ENCODE measurements at regions not wholly inside any gene's neighbourhood (a gene's known extent, or its start where the extent isn't known, plus 50 kb on each side); places are given as distances from the start of the nearest gene placed in this dataset.

- TF ChIP-seq POLR2AphosphoS5 (IDR thresholded peaks at IDR 0.05; ENCODE audit: low read depth, low read length) (no peak), TAF1 (IDR thresholded peaks at IDR 0.05; ENCODE audit: borderline replicate concordance, insufficient read depth, low read length) (no peak), SIN3A (IDR thresholded peaks at IDR 0.05; ENCODE audit: borderline replicate concordance, insufficient read depth, low read length) (no peak)
- TF ChIP-seq, protein P1, sequence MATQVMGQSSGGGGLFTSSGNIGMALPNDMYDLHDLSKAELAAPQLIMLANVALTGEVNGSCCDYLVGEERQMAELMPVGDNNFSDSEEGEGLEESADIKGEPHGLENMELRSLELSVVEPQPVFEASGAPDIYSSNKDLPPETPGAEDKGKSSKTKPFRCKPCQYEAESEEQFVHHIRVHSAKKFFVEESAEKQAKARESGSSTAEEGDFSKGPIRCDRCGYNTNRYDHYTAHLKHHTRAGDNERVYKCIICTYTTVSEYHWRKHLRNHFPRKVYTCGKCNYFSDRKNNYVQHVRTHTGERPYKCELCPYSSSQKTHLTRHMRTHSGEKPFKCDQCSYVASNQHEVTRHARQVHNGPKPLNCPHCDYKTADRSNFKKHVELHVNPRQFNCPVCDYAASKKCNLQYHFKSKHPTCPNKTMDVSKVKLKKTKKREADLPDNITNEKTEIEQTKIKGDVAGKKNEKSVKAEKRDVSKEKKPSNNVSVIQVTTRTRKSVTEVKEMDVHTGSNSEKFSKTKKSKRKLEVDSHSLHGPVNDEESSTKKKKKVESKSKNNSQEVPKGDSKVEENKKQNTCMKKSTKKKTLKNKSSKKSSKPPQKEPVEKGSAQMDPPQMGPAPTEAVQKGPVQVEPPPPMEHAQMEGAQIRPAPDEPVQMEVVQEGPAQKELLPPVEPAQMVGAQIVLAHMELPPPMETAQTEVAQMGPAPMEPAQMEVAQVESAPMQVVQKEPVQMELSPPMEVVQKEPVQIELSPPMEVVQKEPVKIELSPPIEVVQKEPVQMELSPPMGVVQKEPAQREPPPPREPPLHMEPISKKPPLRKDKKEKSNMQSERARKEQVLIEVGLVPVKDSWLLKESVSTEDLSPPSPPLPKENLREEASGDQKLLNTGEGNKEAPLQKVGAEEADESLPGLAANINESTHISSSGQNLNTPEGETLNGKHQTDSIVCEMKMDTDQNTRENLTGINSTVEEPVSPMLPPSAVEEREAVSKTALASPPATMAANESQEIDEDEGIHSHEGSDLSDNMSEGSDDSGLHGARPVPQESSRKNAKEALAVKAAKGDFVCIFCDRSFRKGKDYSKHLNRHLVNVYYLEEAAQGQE (IDR thresholded peaks at IDR 0.05; ENCODE audit: insufficient read depth in 1 of 2, low read depth in 2 of 2, low read length in 2 of 2) = no peak
Measured at GRCh38 chr13:84570831-84571230, 688.6 kb upstream of the SLITRK1 start.
